CD8-positive, alpha-beta memory T cell (primary cell): ENCODE measurements at regions not wholly inside any gene's neighbourhood (a gene's known extent, or its start where the extent isn't known, plus 50 kb on each side); places are given as distances from the start of the nearest gene placed in this dataset.
A peak's percentile ranks its signal among the peaks of the same experiment; 100 is the strongest.
"Not testable (repeated sequence)": the region's sequence is repeated elsewhere in the genome, so short reads cannot be mapped to it uniquely, and the experiment has no call there.

Experiments used
- CTCF ChIA-PET: fragments of 350-600 bp; sonication (Branson Sonifier 250); formaldehyde crosslinking; loops from one replicate; lab custom pipeline; 2021; ENCODE audit warnings: antibody characterized with exemption; lab: Charles Lee
- POLR2A ChIA-PET: fragments of 350-600 bp; sonication (Branson Sonifier 250); formaldehyde crosslinking; loops from one replicate; lab custom pipeline; 2021; ENCODE audit warnings: antibody characterized with exemption; lab: Charles Lee
- DNase-seq, 5 donors: peaks; one replicate each; pipeline versions ENCODE4 v3.0.0 to v3.0.0-alpha.2; 2020 to 2022; ENCODE audit warnings: mixed read lengths in 1 of 5
- H3K27ac ChIP-seq: one replicate; pipeline ENCODE4 v1.7.0; 2013; ENCODE audit warnings: low read depth, mild to moderate bottlenecking, low read length, moderate library complexity
- H3K27me3 ChIP-seq: 2 replicates; pipeline ENCODE4 v1.7.0; 2013; ENCODE audit warnings: low read length, mild to moderate bottlenecking; ENCODE audit not compliant: insufficient read depth, poor library complexity, severe bottlenecking
- H3K36me3 ChIP-seq: 2 replicates; pipeline ENCODE4 v1.7.0; 2013; ENCODE audit warnings: mild to moderate bottlenecking, low read length, moderate library complexity; ENCODE audit not compliant: insufficient read depth
- H3K4me1 ChIP-seq: 2 replicates; pipeline ENCODE4 v1.7.0; 2013; ENCODE audit warnings: mild to moderate bottlenecking, low read length, moderate library complexity; ENCODE audit not compliant: insufficient read depth
- H3K4me3 ChIP-seq: 2 replicates; pipeline ENCODE4 v1.7.0; 2013; ENCODE audit warnings: mild to moderate bottlenecking, low read length
- H3K9me3 ChIP-seq: 2 replicates; pipeline ENCODE4 v1.7.0; 2013; ENCODE audit warnings: mild to moderate bottlenecking, low read length
- H3K27ac Mint-ChIP-seq, 8 donors: one replicate each; pipeline ENCODE4 v1.8.0; 2020 to 2021; ENCODE audit warnings: mixed read lengths in 8 of 8, mild to moderate bottlenecking in 6 of 8, inconsistent platforms in 3 of 8, moderate library complexity in 3 of 8
- H3K27me3 Mint-ChIP-seq, 2 donors: one replicate each; pipeline ENCODE4 v1.8.0; 2020 to 2021; ENCODE audit warnings: mixed read lengths in 2 of 2, mild to moderate bottlenecking in 1 of 2, moderate library complexity in 1 of 2
- H3K36me3 Mint-ChIP-seq, 3 donors: one replicate each; pipeline ENCODE4 v1.8.0; 2020 to 2021; ENCODE audit warnings: mixed read lengths in 3 of 3, inconsistent platforms in 1 of 3, mild to moderate bottlenecking in 1 of 3
- H3K4me1 Mint-ChIP-seq, 3 donors: one replicate each; pipeline ENCODE4 v1.8.0; 2020 to 2021; ENCODE audit warnings: mixed read lengths in 3 of 3, inconsistent platforms in 1 of 3, mild to moderate bottlenecking in 1 of 3
- H3K4me3 Mint-ChIP-seq, 7 donors: one replicate each; pipeline ENCODE4 v1.8.0; 2020 to 2021; ENCODE audit warnings: mixed read lengths in 7 of 7, mild to moderate bottlenecking in 6 of 7, moderate library complexity in 4 of 7, inconsistent platforms in 2 of 7
- H3K9me3 Mint-ChIP-seq, 5 donors: one replicate each; pipeline ENCODE4 v1.8.0; 2020 to 2022; ENCODE audit warnings: mixed read lengths in 5 of 5, mild to moderate bottlenecking in 3 of 5, moderate library complexity in 2 of 5, inconsistent platforms in 1 of 5

DNA sequence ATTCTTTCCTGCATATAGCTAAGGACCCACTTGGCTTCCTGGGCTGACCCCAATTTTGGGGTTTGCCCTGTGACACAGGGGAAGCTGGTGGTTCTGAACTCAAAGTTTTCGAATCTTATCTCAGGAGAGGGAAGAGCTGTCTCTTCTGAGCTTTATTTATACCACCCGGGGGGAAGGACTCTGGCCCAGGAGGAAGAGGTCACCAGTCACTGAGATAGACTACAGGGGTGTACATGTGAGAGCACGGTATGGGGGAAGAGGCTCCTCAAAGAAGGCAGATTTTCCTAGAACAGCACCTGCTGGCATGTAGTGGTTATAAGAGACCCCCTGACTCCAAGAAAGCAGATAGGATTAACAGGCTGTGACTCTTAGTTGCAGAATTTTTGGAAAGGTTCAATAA lies 101.8 kb upstream of the ELMO1 start:
- Histone ChIP-seq H3K27me3 (no peaks in the 10 kb centered on the region), H3K4me1 (no peaks in the 10 kb centered on the region), H3K9me3 (no peaks in the 10 kb centered on the region), H3K4me3 (no peak overlapping the region), H3K36me3 (no peaks in the 10 kb centered on the region), H3K27ac (no peak overlapping the region)
- CTCF ChIA-PET = no interaction called here
- H3K4me3 Mint-ChIP-seq = no peak overlapping the region
- POLR2A ChIA-PET = no interaction called here
- H3K4me1 Mint-ChIP-seq = no peaks in the 10 kb centered on the region
- no peak for DNase-seq
- H3K27me3 Mint-ChIP-seq = peaks cover 5 to 39% of the 10 kb centered on the region in 2 donors
- no peaks in the 10 kb centered on the region for H3K36me3 Mint-ChIP-seq
- peaks cover 0 to 2% (median 0%) of the 10 kb centered on the region in 5 donors for H3K9me3 Mint-ChIP-seq
- no peak overlapping the region for H3K27ac Mint-ChIP-seq

DNA sequence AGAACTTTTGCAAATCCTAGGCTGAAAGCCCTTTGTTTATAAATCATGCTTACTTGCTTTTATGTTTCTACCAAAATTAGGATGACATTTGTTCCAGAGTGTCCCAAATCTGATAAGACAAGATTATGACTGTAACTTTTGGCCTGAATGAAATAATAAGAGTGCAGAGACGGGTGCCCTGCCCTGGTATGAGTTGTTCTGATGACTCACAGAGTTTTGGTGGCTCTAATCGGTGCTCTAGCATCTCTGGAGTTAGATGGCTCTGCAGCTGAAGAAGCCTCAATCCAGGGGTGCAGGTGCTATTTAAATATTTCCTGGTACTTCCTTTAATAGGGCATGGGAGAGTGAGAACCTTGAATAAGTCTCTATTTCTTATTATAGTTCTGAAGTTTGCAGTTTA lies 102.2 kb upstream of the ELMO1 start:
- Mint-ChIP-seq H3K36me3 (no peaks in the 10 kb centered on the region), H3K4me3 (no peak overlapping the region), H3K27me3 (peaks cover 2 to 39% of the 10 kb centered on the region in 2 donors), H3K4me1 (no peaks in the 10 kb centered on the region), H3K27ac (no peak overlapping the region), H3K9me3 (peaks cover 0 to 2% (median 0%) of the 10 kb centered on the region in 5 donors)
- Histone ChIP-seq H3K4me1 (no peaks in the 10 kb centered on the region), H3K9me3 (no peaks in the 10 kb centered on the region), H3K4me3 (no peak overlapping the region), H3K27ac (no peak overlapping the region), H3K36me3 (no peaks in the 10 kb centered on the region), H3K27me3 (no peaks in the 10 kb centered on the region)
- DNase-seq = no peak
- ChIA-PET POLR2A (no interaction called here), CTCF (no interaction called here)

DNA sequence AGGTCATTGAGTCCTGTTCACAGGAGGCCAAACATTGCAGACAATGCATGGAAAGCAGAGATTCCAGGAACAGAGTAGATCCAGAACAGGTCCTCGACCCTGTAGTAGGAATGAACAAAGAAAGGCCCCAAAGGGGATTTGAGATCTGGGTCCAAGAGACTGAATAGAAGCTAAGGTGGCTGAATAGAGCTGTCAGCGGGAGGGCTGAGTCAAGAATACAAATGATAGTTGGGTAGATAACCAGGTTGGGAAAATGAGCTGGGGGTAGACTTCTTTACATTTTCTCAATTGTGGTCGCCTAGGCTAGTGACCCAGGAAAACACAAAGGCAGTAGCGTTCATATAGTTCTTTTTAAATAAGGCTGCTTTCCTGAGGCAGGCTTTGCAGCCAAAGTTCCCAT lies 103.4 kb upstream of the ELMO1 start:
- ChIA-PET POLR2A (no interaction called here), CTCF (no interaction called here)
- H3K36me3 ChIP-seq = no peaks in the 10 kb centered on the region
- Mint-ChIP-seq H3K36me3 (no peaks in the 10 kb centered on the region), H3K4me3 (no peak overlapping the region), H3K27ac (no peak overlapping the region), H3K27me3 (peaks cover 4 to 39% of the 10 kb centered on the region in 2 donors), H3K9me3 (peaks cover 0 to 3% (median 0%) of the 10 kb centered on the region in 5 donors), H3K4me1 (no peaks in the 10 kb centered on the region)
- no peak overlapping the region for H3K4me3 ChIP-seq
- H3K9me3 ChIP-seq = no peaks in the 10 kb centered on the region
- H3K27ac ChIP-seq = no peak overlapping the region
- no peaks in the 10 kb centered on the region for H3K4me1 ChIP-seq
- H3K27me3 ChIP-seq = no peaks in the 10 kb centered on the region
- DNase-seq = no peak

DNA sequence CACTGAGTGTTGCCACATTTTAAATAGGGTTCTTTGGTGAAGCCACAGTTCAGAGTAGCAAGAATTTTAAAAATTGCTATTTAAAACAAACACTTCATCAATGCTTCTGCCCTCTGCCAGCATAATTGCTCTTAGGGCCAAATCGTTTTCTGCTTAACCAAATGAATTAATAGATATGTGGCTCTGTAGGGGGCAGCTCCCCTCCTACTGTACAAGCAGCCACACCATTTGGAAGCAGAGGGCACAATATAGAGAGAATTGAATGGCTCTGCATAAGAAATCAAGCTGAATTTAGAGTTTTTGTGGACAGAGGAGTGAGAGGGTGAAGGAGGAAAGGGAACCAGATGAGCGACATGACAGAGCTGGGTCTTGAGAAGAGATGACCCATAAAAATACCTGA lies 103.8 kb upstream of the ELMO1 start:
- H3K27me3 ChIP-seq, CTCF ChIA-PET, H3K4me1 Mint-ChIP-seq, H3K4me3 ChIP-seq, H3K9me3 Mint-ChIP-seq, DNase-seq, H3K9me3 ChIP-seq, H3K4me1 ChIP-seq, H3K4me3 Mint-ChIP-seq, H3K27ac Mint-ChIP-seq, H3K36me3 Mint-ChIP-seq, POLR2A ChIA-PET, H3K27ac ChIP-seq, H3K36me3 ChIP-seq: not testable (repeated sequence)
- H3K27me3 Mint-ChIP-seq = peaks cover 6 to 38% of the 10 kb centered on the region in 2 donors

DNA sequence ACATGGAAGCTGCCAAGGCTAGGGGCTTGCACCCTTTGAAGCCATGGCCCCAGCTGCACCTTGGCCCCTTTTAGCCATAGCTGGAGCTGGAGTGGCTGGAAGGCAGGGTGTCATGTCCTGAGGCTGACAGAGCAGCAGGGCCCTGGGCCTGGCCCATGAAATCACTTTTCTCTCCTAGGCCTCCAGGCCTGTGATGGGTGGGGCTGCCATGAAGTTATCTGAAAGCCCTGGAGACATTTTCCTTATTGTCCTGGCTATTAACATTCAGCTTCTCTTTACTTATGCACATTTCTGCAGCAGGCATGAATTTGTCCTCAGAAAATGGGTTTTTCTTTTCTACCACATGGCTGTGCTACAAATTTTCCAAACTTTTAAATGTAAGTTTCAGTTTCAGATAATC lies 106.9 kb upstream of the ELMO1 start:
- H3K4me1 ChIP-seq = no peaks in the 10 kb centered on the region
- no peak overlapping the region for H3K27ac Mint-ChIP-seq
- ChIA-PET POLR2A (no interaction called here), CTCF (no interaction called here)
- H3K36me3 Mint-ChIP-seq = no peaks in the 10 kb centered on the region
- H3K4me1 Mint-ChIP-seq = no peaks in the 10 kb centered on the region
- no peaks in the 10 kb centered on the region for H3K9me3 ChIP-seq
- H3K27ac ChIP-seq = no peak overlapping the region
- H3K4me3 Mint-ChIP-seq = no peak overlapping the region
- peaks cover 0 to 3% (median 0%) of the 10 kb centered on the region in 5 donors for H3K9me3 Mint-ChIP-seq
- H3K27me3 ChIP-seq = no peaks in the 10 kb centered on the region
- no peaks in the 10 kb centered on the region for H3K36me3 ChIP-seq
- peaks cover 7 to 33% of the 10 kb centered on the region in 2 donors for H3K27me3 Mint-ChIP-seq
- DNase-seq = no peak
- no peak overlapping the region for H3K4me3 ChIP-seq

DNA sequence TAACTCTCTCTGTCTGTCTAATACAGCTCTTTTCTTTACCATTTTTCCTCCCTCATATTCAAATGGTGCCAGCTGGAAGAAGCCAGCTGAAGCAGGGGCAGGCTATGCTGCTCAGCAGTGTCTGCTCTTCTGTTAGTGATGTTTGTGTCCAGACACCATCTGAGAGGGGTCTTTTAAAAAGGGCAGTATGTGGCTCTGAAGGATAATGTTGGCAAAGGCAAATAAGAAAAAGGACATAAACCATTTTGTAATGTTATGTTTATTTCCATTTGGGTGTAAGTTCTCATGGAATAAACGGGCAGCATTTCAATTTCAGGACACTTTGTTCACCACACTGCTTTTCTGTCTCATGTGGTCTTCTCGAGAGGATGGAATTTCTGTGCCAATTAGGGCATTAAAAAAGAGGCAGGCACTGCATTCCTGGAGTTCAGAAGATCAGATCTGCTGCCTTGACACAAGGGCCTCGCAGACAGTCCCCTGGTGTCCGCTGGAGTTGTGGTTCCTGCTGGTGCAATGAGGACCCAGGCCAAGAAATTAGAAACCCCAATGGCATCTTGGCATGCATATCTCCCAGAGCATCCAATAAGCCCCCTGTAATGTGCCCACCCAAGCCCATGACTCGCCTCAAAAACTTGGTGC lies 109.0 kb upstream of the ELMO1 start:
- H3K27me3 ChIP-seq = no peaks in the 10 kb centered on the region

DNA sequence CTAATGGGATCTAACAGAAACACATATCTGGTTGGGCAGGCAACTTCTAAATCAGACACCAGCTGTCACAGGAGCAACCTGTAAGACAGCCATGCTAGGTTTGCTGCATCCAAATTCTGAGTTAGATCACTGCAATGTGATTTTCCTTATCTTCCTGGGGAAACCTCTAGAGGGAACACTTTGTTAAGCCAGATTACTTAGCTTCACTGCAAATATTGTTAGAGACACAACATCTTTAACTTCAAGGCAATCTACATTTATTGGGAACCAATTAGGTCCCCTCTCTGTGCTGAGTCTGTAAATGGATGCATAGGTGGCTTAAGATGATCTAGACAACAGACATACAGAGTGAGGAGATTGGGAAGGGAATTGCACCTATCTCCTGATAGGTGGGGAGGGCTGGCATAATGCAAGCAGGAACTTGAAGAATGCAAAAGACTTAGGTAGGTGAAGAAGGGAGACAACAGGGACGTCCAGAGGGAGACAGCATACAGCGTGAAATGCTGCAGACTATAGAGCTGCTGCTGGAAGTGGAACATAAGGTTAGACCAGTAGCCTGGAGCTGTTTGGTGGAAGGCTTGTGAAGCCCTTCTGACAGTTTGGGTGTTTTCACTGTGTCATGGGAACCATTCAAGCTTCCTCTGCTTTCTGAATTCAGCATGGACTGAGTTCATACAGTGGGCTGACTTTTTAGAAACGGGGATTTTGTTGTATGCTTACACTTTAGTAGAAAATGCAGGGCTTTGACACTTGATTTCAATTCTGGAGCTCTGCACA lies 109.8 kb upstream of the ELMO1 start:
- H3K27ac ChIP-seq = no peak overlapping the region
- DNase-seq = no peak
- Mint-ChIP-seq H3K9me3 (peaks cover 0 to 3% (median 0%) of the 10 kb centered on the region in 5 donors), H3K27me3 (peaks cover 5 to 24% of the 10 kb centered on the region in 2 donors), H3K27ac (no peak overlapping the region), H3K4me1 (no peaks in the 10 kb centered on the region), H3K36me3 (no peaks in the 10 kb centered on the region), H3K4me3 (no peak overlapping the region)
- H3K27me3 ChIP-seq = no peaks in the 10 kb centered on the region
- H3K4me1 ChIP-seq = no peaks in the 10 kb centered on the region
- CTCF ChIA-PET = no interaction called here
- no peaks in the 10 kb centered on the region for H3K9me3 ChIP-seq
- no peak overlapping the region for H3K4me3 ChIP-seq
- H3K36me3 ChIP-seq = no peaks in the 10 kb centered on the region
- POLR2A ChIA-PET = no interaction called here

More for the DNA sequence above, 109.0 kb upstream of the ELMO1 start:
- Histone ChIP-seq H3K9me3 (no peaks in the 10 kb centered on the region), H3K4me3 (no peak overlapping the region), H3K27ac (no peak overlapping the region), H3K4me1 (no peaks in the 10 kb centered on the region), H3K36me3 (no peaks in the 10 kb centered on the region)
- peaks cover 5 to 22% of the 10 kb centered on the region in 2 donors for H3K27me3 Mint-ChIP-seq
- no peaks in the 10 kb centered on the region for H3K4me1 Mint-ChIP-seq
- H3K4me3 Mint-ChIP-seq = no peak overlapping the region
- H3K36me3 Mint-ChIP-seq = no peaks in the 10 kb centered on the region
- DNase-seq = no peak
- POLR2A ChIA-PET = no interaction called here
- CTCF ChIA-PET = no interaction called here
- no peak overlapping the region for H3K27ac Mint-ChIP-seq
- peaks cover 0 to 3% (median 0%) of the 10 kb centered on the region in 5 donors for H3K9me3 Mint-ChIP-seq

DNA sequence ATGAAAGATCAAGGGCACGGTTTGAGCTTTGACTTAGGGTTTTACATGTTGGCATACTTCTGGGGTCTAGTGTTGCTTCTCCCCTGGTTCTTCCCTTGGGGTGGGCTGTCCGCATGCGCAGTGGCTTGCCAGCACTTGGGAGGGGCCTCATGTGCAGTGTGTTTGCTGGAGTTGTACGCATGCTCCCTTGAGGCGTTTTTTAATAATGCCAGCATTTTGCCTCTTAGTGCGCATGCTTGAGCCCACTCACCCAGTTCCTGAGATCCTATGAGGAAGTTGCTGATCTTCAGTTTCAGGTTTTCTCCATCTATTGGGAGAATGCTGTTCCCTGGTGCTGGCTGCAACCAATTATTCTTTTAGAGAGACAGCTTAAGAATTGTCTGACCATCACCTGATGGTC lies 113.4 kb upstream of the GPR141 start:
- Mint-ChIP-seq H3K4me1 (no peaks in the 10 kb centered on the region), H3K4me3 (no peak overlapping the region), H3K27me3 (peaks cover 23 to 52% of the 10 kb centered on the region in 2 donors), H3K36me3 (no peaks in the 10 kb centered on the region), H3K9me3 (peaks cover 0 to 2% (median 0%) of the 10 kb centered on the region in 5 donors), H3K27ac (peak overlapping the region in 1 of 8 donors; percentile 1)
- Histone ChIP-seq H3K4me1 (no peaks in the 10 kb centered on the region), H3K4me3 (no peak overlapping the region), H3K36me3 (no peaks in the 10 kb centered on the region), H3K27ac (no peak overlapping the region), H3K27me3 (peaks cover 7% of the 10 kb centered on the region), H3K9me3 (no peaks in the 10 kb centered on the region)
- ChIA-PET POLR2A (no interaction called here), CTCF (no interaction called here)
- DNase-seq = no peak
